Gastrocnemius medialis (tissue), 4 donors: ENCODE measurements at regions not wholly inside any gene's neighbourhood (a gene's known extent, or its start where the extent isn't known, plus 50 kb on each side); places are given as distances from the start of the nearest gene placed in this dataset.

Source experiments
- CTCF ChIP-seq, 5 experiments: fragments of 450-650 bp in 3 of 5; fragments of 200-600 bp in 2 of 5; sonication (generic) in 2 of 5; IDR thresholded peaks in 4 of 5; conservative IDR thresholded peaks in 1 of 5; 1 replicate in 4 of 5; 2 replicates in 1 of 5; pipeline ENCODE4 v1.5.1; 2016 to 2019; ENCODE audit warnings: antibody characterized with exemption in 5 of 5, mild to moderate bottlenecking in 3 of 5, moderate library complexity in 3 of 5
- POLR2A ChIP-seq, 2 donors: fragments of 450-650 bp; IDR thresholded peaks; one replicate each; pipeline ENCODE4 v1.6.1; 2017; ENCODE audit warnings: antibody characterized with exemption in 2 of 2, mild to moderate bottlenecking in 2 of 2, moderate library complexity in 2 of 2

GRCh38 chr14:98937021-98937420, 335.0 kb downstream of the BCL11B start:
- TF ChIP-seq CTCF (IDR thresholded peaks at IDR 0.05 in 4 of 5, conservative IDR thresholded peaks at IDR 0.05 in 1 of 5): no peak
- TF ChIP-seq POLR2A (IDR thresholded peaks at IDR 0.05): no peak
